H1 (cell line): ENCODE measurements at regions not wholly inside any gene's neighbourhood (a gene's known extent, or its start where the extent isn't known, plus 50 kb on each side); places are given as distances from the start of the nearest gene placed in this dataset.

Experiments used
- CTCF ChIA-PET: fragments of 300-600 bp; sonication (Branson Sonifier 250); formaldehyde crosslinking; loops from one replicate; lab custom pipeline; 2021; ENCODE audit not compliant: partially characterized antibody; lab: Charles Lee
- POLR2A ChIA-PET: fragments of 300-600 bp; sonication (Branson Sonifier 250); formaldehyde crosslinking; loops from one replicate; lab custom pipeline; 2021; ENCODE audit warnings: inconsistent platforms; ENCODE audit not compliant: partially characterized antibody; lab: Charles Lee
- DNase-seq, 2 experiments: peaks; one replicate each; pipeline versions ENCODE4 v3.0.0 to v3.0.0-alpha.2; 2010 to 2022; ENCODE audit warnings: low spot score in 2 of 2, low read depth in 1 of 2, mixed read lengths in 1 of 2
- FAIRE-seq: peaks from 2 replicates; lab custom pipeline; 2011; peaks lifted over from hg19 to GRCh38; lab: Jason Lieb, UNC
- H2AFZ ChIP-seq: 2 replicates; pipeline ENCODE4 v1.8.1; 2012; ENCODE audit warnings: low read length, inconsistent platforms
- H2AK5ac ChIP-seq: 2 replicates; pipeline ENCODE4 v1.6.1; 2013; ENCODE audit warnings: low read depth, low read length
- H2BK120ac ChIP-seq: replicated peaks from 2 replicates; pipeline ENCODE3; 2013; ENCODE audit warnings: low read depth, low read length, inconsistent platforms
- H2BK12ac ChIP-seq: 2 replicates; pipeline ENCODE4 v1.6.1; 2013; ENCODE audit warnings: low read depth, low read length
- H2BK15ac ChIP-seq: 2 replicates; pipeline ENCODE4 v1.6.1; 2013; ENCODE audit warnings: low read length
- H2BK20ac ChIP-seq: 2 replicates; pipeline ENCODE4 v1.6.1; 2013; ENCODE audit warnings: low read length
- H2BK5ac ChIP-seq: 2 replicates; pipeline ENCODE4 v1.6.1; 2013; ENCODE audit warnings: low read depth, low read length
- H3K14ac ChIP-seq: 2 replicates; pipeline ENCODE4 v1.6.1; 2013; ENCODE audit warnings: inconsistent platforms; ENCODE audit not compliant: insufficient read length
- H3K18ac ChIP-seq: 2 replicates; pipeline ENCODE4 v1.6.1; 2013; ENCODE audit warnings: low read length; ENCODE audit errors: extremely low read depth
- H3K23ac ChIP-seq: 2 replicates; pipeline ENCODE4 v1.6.1; 2013; ENCODE audit warnings: inconsistent platforms; ENCODE audit not compliant: insufficient read length
- H3K23me2 ChIP-seq: 2 replicates; pipeline ENCODE4 v1.6.1; 2013; ENCODE audit warnings: low read depth, low read length
- H3K27ac ChIP-seq: 2 replicates; pipeline ENCODE4 v1.6.1; 2011; ENCODE audit warnings: low read depth, low read length, inconsistent platforms
- H3K27me3 ChIP-seq, 4 experiments: replicated peaks in 1 of 4; 1 replicate in 1 of 4; 2 replicates in 3 of 4; pipeline versions ENCODE4 v1.6.1 to v1.8.1; 2011 to 2013; ENCODE audit warnings: low read length in 3 of 4, mild to moderate bottlenecking in 3 of 4, inconsistent platforms in 2 of 4, mixed read lengths in 2 of 4, moderate library complexity in 1 of 4; ENCODE audit not compliant: control insufficient read depth in 3 of 4, insufficient read depth in 3 of 4; ENCODE audit errors: extremely low read depth in 1 of 4
- H3K36me3 ChIP-seq, 4 experiments: 2 replicates each; pipeline versions ENCODE4 v1.6.1 to v1.8.1; 2011 to 2013; ENCODE audit warnings: mild to moderate bottlenecking in 4 of 4, low read length in 3 of 4, moderate library complexity in 2 of 4, control low read depth in 1 of 4, inconsistent platforms in 1 of 4; ENCODE audit not compliant: insufficient read depth in 4 of 4, control insufficient read depth in 2 of 4
- H3K4ac ChIP-seq: replicated peaks from 2 replicates; pipeline ENCODE3; 2013; ENCODE audit warnings: low read length, low read depth, mixed read lengths, inconsistent platforms; ENCODE audit not compliant: insufficient read length
- H3K4me1 ChIP-seq, 4 experiments: replicated peaks in 1 of 4; 1 replicate in 1 of 4; 2 replicates in 3 of 4; pipeline versions ENCODE4 v1.6.1 to v1.8.1; 2011 to 2013; ENCODE audit warnings: low read length in 3 of 4, inconsistent platforms in 2 of 4, mixed read lengths in 1 of 4; ENCODE audit not compliant: insufficient read depth in 4 of 4, control insufficient read depth in 3 of 4
- H3K4me2 ChIP-seq, 2 experiments: 2 replicates each; pipeline versions ENCODE4 v1.6.1 to v1.8.1; 2011 to 2013; ENCODE audit warnings: low read depth in 2 of 2, low read length in 2 of 2, control low read depth in 1 of 2, inconsistent platforms in 1 of 2, mild to moderate bottlenecking in 1 of 2; ENCODE audit not compliant: insufficient read depth in 1 of 2
- H3K4me3 ChIP-seq, 4 experiments: fragments of 200-600, 300-600 bp in 1 of 4; sonication (generic), shearing (Covaris generic), sonication (Bioruptor Twin) in 1 of 4; 2 replicates each; pipeline versions ENCODE4 v1.5.1 to v1.8.1; 2011 to 2016; ENCODE audit warnings: low read length in 4 of 4, low read depth in 3 of 4, control low read depth in 2 of 4, inconsistent platforms in 2 of 4, mild to moderate bottlenecking in 2 of 4, mixed read lengths in 1 of 4, moderate library complexity in 1 of 4; ENCODE audit not compliant: insufficient read depth in 2 of 4; ENCODE audit errors: extremely low read depth in 1 of 4
- H3K56ac ChIP-seq: replicated peaks from 2 replicates; pipeline ENCODE3; 2013; ENCODE audit warnings: low read depth, mild to moderate bottlenecking, mixed read lengths, low read length, inconsistent platforms; ENCODE audit not compliant: insufficient read length
- H3K79me1 ChIP-seq: 2 replicates; pipeline ENCODE4 v1.6.1; 2013; ENCODE audit warnings: low read depth, low read length, control low read depth
- H3K79me2 ChIP-seq, 2 experiments: 2 replicates each; pipeline versions ENCODE4 v1.6.1 to v1.8.1; 2012 to 2013; ENCODE audit warnings: low read length in 2 of 2, mild to moderate bottlenecking in 2 of 2, inconsistent platforms in 1 of 2; ENCODE audit not compliant: insufficient read depth in 2 of 2, control insufficient read depth in 1 of 2
- H3K9ac ChIP-seq, 4 experiments: replicated peaks in 1 of 4; 1 replicate in 1 of 4; 2 replicates in 3 of 4; pipeline versions ENCODE4 v1.6.1 to v1.8.1; 2011 to 2013; ENCODE audit warnings: low read depth in 3 of 4, low read length in 3 of 4, control low read depth in 2 of 4, mild to moderate bottlenecking in 2 of 4, moderate library complexity in 2 of 4, inconsistent platforms in 1 of 4; ENCODE audit errors: extremely low read depth in 1 of 4
- H3K9me3 ChIP-seq, 2 experiments: 2 replicates each; pipeline versions ENCODE4 v1.6.1 to v1.8.1; 2012 to 2013; ENCODE audit warnings: mild to moderate bottlenecking in 2 of 2, moderate library complexity in 2 of 2, control low read depth in 1 of 2, inconsistent platforms in 1 of 2, low read depth in 1 of 2, low read length in 1 of 2, mixed read lengths in 1 of 2; ENCODE audit not compliant: insufficient read depth in 2 of 2
- H4K20me1 ChIP-seq, 2 experiments: replicated peaks in 1 of 2; 2 replicates each; pipeline versions ENCODE3 to v1.8.1; 2011 to 2013; ENCODE audit warnings: inconsistent platforms in 2 of 2, low read length in 2 of 2, mild to moderate bottlenecking in 1 of 2; ENCODE audit not compliant: insufficient read depth in 2 of 2, control insufficient read depth in 1 of 2
- H4K5ac ChIP-seq: 2 replicates; pipeline ENCODE4 v1.6.1; 2013; ENCODE audit warnings: low read length, low read depth, mixed read lengths, inconsistent platforms; ENCODE audit not compliant: insufficient read length
- H4K8ac ChIP-seq: 2 replicates; pipeline ENCODE4 v1.8.0; 2013; ENCODE audit warnings: mild to moderate bottlenecking, moderate library complexity, low read length, inconsistent platforms; ENCODE audit not compliant: insufficient read depth; ENCODE audit errors: extremely low read depth
- H4K91ac ChIP-seq: replicated peaks from 2 replicates; pipeline ENCODE3; 2013; ENCODE audit warnings: low read length, mixed read lengths, inconsistent platforms; ENCODE audit not compliant: insufficient read length
- GABPA ChIP-seq: IDR thresholded peaks from 2 replicates; pipeline ENCODE4 v1.6.1; 2011; ENCODE audit warnings: mild to moderate bottlenecking, low read length, moderate library complexity, borderline replicate concordance; ENCODE audit not compliant: insufficient read depth
- MAFK ChIP-seq: IDR thresholded peaks from 2 replicates; pipeline ENCODE4 v1.6.1; 2012; ENCODE audit warnings: low read depth, mild to moderate bottlenecking, improper control_type of control experiment, low read length
- SIRT6 ChIP-seq: IDR thresholded peaks from one replicate; pipeline ENCODE4 v1.7.1; 2012; ENCODE audit warnings: low read length, inconsistent platforms
- SP1 ChIP-seq: IDR thresholded peaks from 2 replicates; pipeline ENCODE4 v1.6.1; 2011; ENCODE audit warnings: low read depth, low read length
- SRF ChIP-seq: IDR thresholded peaks from 2 replicates; pipeline ENCODE4 v1.6.1; 2011; ENCODE audit warnings: mild to moderate bottlenecking, low read depth, low read length, moderate library complexity
- WGBS, 2 experiments: shearing (Covaris generic) in 1 of 2; methylation state at CpG; one replicate each; pipeline versions ENCODE4 v1.1.6 to v1.1.7; 2013 to 2015; ENCODE audit warnings: low lambda C conversion rate in 2 of 2, mixed read lengths in 2 of 2, inconsistent platforms in 1 of 2, low coverage in 1 of 2, missing lambda C conversion rate in 1 of 2; ENCODE audit not compliant: insufficient replicate concordance in 2 of 2, insufficient coverage in 1 of 2, insufficient read length in 1 of 2; ENCODE audit errors: extremely low coverage in 1 of 2, missing lambda C conversion rate in 1 of 2; 5-methylcytosine and 5-hydroxymethylcytosine counted together
- TF ChIP-seq, protein P1 (sequence below): IDR thresholded peaks from 2 replicates; pipeline ENCODE4 v1.6.1; 2011; ENCODE audit warnings: low read length, improper control_type of control experiment

GRCh38 chr4:100008048-100008447 is 58.0 kb upstream of the H2AZ1 start:
- H2AFZ ChIP-seq = no peak overlapping the region
- no peak for FAIRE-seq

More at GRCh38 chr4:100008048-100008447, 58.0 kb upstream of the H2AZ1 start:
- Histone ChIP-seq H3K23me2 (no peaks in the 10 kb centered on the region), H4K5ac (no peak overlapping the region), H2BK15ac (no peak overlapping the region), H3K56ac (no peak overlapping the region), H3K79me2 (no peaks in the 10 kb centered on the region), H3K4me2 (no peak overlapping the region), H3K27ac (no peak overlapping the region), H3K18ac (no peak overlapping the region), H3K4me1 (no peaks in the 10 kb centered on the region), H2BK20ac (no peak overlapping the region), H3K36me3 (no peaks in the 10 kb centered on the region), H3K9me3 (peaks cover 4% of the 10 kb centered on the region in 2 experiments; a peak in 2 of 4 replicates), H3K4ac (no peak overlapping the region), H4K20me1 (no peaks in the 10 kb centered on the region), H4K8ac (no peak overlapping the region), H3K23ac (no peak overlapping the region), H3K79me1 (no peaks in the 10 kb centered on the region), H2BK5ac (no peak overlapping the region), H3K14ac (no peak overlapping the region), H4K91ac (no peak overlapping the region), H2BK120ac (no peak overlapping the region), H3K4me3 (no peak overlapping the region), H3K27me3 (no peaks in the 10 kb centered on the region), H2AK5ac (no peak overlapping the region), H2BK12ac (no peak overlapping the region), H3K9ac (no peak overlapping the region)
- POLR2A ChIA-PET = interaction anchor here (3.5 kb wide), 1 partner anchor 60 kb away, joined by 14 read pairs; the partner anchor contains the start of gene DNAJB14
- no peak for DNase-seq
- WGBS, 2 experiments = 94% methylated on average over 1 of the region's 1 CpG; no CpG with 5 or more reads in 1 of the 2 experiments
- CTCF ChIA-PET = interaction anchor here (1.0 to 4.0 kb wide), 2 partner anchors 8 to 10 kb away, joined by 3 to 15 read pairs; no protein-coding TSS in a partner anchor
- TF ChIP-seq, protein P1, sequence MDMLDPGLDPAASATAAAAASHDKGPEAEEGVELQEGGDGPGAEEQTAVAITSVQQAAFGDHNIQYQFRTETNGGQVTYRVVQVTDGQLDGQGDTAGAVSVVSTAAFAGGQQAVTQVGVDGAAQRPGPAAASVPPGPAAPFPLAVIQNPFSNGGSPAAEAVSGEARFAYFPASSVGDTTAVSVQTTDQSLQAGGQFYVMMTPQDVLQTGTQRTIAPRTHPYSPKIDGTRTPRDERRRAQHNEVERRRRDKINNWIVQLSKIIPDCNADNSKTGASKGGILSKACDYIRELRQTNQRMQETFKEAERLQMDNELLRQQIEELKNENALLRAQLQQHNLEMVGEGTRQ = no peak
- TF ChIP-seq SP1 = no peak
- no peak for TF ChIP-seq MAFK
- TF ChIP-seq SRF = no peak
- TF ChIP-seq GABPA = no peak
- no peak for TF ChIP-seq SIRT6
